Left cardiac atrium (tissue), 4 donors: ENCODE measurements at regions not wholly inside any gene's neighbourhood (a gene's known extent, or its start where the extent isn't known, plus 50 kb on each side); places are given as distances from the start of the nearest gene placed in this dataset.
"Not testable (repeated sequence)": the region's sequence is repeated elsewhere in the genome, so short reads cannot be mapped to it uniquely, and the experiment has no call there.

Experiments used
- ATAC-seq, 2 donors: fragments of 200-7000 bp; cut with Tn5 transposase; one replicate each; pipeline ENCODE4 v1.9.1; 2020; ENCODE audit warnings: mild to moderate bottlenecking in 2 of 2, moderate library complexity in 2 of 2
- DNase-seq: peaks from one replicate; pipeline ENCODE4 v3.0.0-alpha.2; 2020
- intact Hi-C, 2 donors: fragments of 100-400 bp; cut with DNase I; formaldehyde crosslinking; loops; one replicate each; pipeline versions ENCODE4 v1.14.1 to v1.15.1; 2022 to 2023
- donor health status: DM: no; HTN: yes; CAD: no.
- donor health status: DM: no; HTN: yes; CAD: no; lungs with severe emphysema.
- donor health status: DM: yes; HTN: yes; CAD: no.
- donor health status: Dilated cardiomyopathy.

DNA sequence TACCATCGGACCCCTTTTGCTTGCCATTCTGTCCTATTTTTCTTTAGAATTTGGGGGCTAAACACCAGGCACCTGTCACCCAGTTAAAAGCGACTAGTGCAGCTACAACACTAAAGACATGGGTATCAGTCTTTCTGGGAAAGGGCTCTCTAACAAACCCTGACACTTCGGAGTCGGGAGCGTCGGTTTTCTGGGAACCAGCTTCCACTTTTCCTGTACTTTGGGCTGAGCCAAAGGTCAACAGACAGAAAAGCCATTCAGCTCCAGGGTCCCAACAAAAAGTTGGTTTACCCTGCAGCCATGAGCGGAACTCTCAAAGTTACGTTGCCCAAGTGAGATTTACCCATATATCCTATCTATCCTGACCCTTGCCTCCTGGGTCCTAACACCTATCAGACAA lies 337.0 kb upstream of the SLITRK5 start:
- intact Hi-C loops: no loop called here
- ATAC-seq: no peak

DNA sequence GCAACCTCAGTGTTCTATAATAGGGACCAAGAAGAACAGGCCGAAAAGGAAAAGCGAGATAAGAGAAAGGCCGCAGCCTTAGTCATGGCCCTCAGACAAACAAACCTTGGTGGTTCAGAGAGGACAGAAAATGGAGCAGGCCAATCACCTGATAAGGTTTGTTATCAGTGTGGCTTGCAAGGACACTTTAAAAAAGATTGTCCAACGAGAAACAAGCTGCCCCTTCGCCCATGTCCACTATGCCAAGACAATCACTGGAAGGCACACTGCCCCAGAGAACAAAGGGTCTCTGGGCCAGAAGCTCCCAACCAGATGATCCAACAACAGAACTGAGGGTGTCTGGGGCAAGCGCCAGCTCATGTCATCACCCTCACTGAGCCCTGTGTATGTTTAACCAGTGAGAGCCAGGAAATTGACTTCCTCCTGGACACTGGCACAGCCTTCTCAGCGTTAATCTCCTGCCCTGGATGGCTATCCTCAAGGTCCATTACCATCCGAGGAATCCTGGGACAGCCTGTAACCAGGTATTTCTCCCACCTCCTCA lies 334.8 kb upstream of the SLITRK5 start:
- DNase-seq, ATAC-seq, intact Hi-C loops: not testable (repeated sequence)

More for the DNA sequence above, 337.0 kb upstream of the SLITRK5 start:
- no peak for DNase-seq

GRCh38 chr13:87344176-87344575 lies 327.0 kb upstream of the SLITRK5 start:
- intact Hi-C loops: no loop called here
- DNase-seq (no peak), ATAC-seq (no peak)

- no peak for DNase-seq
- intact Hi-C loops: no loop called here
- ATAC-seq: no peak
These were observed 315.7 kb upstream of the SLITRK5 start for GRCh38 chr13:87355451-87355850.

- no peak for ATAC-seq
- intact Hi-C loops: no loop called here
- DNase-seq: no peak
These were observed 314.9 kb upstream of the SLITRK5 start for GRCh38 chr13:87356314-87356713.

GRCh38 chr13:87358319-87358718 lies 312.9 kb upstream of the SLITRK5 start:
- DNase-seq (no peak), ATAC-seq (no peak)
- intact Hi-C loops: no loop called here

DNA sequence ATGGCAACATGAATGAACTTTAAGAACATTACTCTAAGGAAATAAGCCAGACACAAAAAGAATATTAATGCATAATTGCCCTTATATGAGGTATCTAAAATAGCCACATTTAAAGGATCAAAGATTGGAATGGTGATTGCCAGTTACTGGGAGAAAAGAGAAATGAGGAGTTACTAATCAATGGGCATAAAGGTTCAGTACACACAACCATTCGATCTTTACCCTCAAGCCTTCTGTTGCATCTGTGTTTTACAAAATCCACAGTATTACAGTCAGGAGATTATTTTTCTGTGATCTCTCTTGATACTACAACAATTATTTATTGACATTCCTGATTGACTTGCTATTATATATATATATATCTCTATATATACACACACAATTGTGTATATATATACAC lies 310.0 kb upstream of the SLITRK5 start:
- ATAC-seq (no peak), DNase-seq (no peak)
- intact Hi-C loops: no loop called here

GRCh38 chr13:87368639-87369038 lies 302.5 kb upstream of the SLITRK5 start:
- intact Hi-C loops: no loop called here
- ATAC-seq: no peak
- DNase-seq: no peak

DNA sequence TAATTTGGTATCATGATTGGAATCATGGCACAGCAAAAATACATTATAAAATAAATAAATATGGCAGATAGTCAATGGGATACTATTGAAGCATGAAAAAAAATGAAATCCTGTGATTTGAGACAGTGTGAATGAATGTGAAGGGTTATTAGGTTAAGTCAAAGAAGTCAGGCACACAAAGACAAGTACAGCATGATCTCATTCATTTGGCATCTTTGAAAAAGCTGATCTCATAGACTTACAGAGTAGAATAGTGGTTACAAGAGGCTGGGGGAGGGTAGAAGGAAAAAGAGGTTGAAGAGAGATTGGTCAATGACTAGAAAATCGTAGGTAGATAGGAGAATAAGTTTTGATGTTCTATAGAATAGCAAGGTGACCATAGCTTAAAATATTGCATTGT lies 295.1 kb upstream of the SLITRK5 start:
- intact Hi-C loops: no loop called here
- no peak for DNase-seq
- ATAC-seq: no peak

- intact Hi-C loops: no loop called here
- ATAC-seq (no peak), DNase-seq (no peak)
These were observed 287.1 kb upstream of the SLITRK5 start for GRCh38 chr13:87384099-87384498.

GRCh38 chr13:87393358-87393757 lies 277.8 kb upstream of the SLITRK5 start:
- intact Hi-C loops: no loop called here
- ATAC-seq (no peak), DNase-seq (no peak)

DNA sequence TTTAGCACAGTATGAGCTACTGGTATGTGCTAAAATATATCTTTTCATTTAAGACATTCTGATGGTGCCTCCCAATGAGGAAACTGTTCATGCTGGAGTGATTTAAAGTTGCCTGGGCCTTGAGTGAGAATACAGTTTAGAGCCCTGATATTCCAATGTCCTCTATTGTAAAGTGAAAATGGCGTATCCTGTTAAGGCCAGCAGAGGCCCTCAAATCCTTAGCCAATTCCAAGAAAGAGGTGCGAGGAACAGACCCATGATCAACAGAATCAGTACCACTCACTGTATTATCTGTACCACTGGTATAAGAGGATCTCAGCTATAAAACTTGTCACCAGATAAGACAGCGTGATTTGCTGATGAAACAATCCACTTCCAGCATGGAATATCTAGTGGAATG lies 273.1 kb upstream of the SLITRK5 start:
- no peak for DNase-seq
- intact Hi-C loops: no loop called here
- ATAC-seq: no peak

GRCh38 chr13:87403748-87404432 lies 267.3 kb upstream of the SLITRK5 start:
- ATAC-seq (no peak), DNase-seq (no peak)
- intact Hi-C loops: no loop called here

- intact Hi-C loops: no loop called here
- DNase-seq: no peak
- ATAC-seq: no peak
These were observed 244.4 kb upstream of the SLITRK5 start for GRCh38 chr13:87426742-87427141.

DNA sequence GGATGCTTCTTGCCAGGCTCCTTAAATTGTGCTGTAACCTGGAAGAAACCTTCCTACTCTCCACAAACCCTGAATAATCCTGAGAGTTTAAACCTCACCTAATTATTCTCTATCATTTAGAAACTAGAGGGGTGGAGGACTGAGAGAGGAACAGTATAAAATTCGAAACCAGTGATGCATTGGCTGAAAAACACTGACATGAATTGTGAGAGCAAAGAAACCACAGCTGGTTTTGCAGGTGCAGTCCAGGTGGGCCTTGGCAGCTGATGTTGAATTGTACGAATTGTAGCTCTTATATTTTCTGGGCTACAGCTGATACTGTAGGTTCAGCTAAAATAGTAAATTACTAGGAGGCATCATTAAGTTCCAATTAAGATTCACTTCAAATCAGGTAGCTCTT lies 227.0 kb upstream of the SLITRK5 start:
- no peak for ATAC-seq
- intact Hi-C loops: no loop called here
- DNase-seq: no peak

- ATAC-seq (no peak), DNase-seq (no peak)
- intact Hi-C loops: no loop called here
These were observed 218.9 kb upstream of the SLITRK5 start for GRCh38 chr13:87452281-87452680.

DNA sequence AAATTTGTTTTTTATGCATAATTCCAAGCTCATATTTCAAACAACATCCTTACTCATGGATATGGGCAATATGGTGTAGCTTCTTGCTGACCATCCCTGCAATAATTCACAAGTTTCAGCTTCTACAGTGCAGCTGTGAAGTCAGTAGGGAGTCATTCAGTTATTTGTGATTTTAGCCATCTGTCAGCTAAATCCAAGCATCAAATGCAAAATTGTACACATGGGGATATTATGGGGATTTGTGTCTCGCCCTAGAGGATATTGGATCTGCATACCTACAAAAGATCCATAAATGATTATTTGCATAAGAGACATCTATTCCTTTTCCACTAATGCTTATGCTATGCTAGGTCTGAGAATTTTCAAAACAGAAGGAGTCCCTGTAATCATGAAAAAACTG lies 217.9 kb upstream of the SLITRK5 start:
- no peak for ATAC-seq
- intact Hi-C loops: no loop called here
- no peak for DNase-seq

DNA sequence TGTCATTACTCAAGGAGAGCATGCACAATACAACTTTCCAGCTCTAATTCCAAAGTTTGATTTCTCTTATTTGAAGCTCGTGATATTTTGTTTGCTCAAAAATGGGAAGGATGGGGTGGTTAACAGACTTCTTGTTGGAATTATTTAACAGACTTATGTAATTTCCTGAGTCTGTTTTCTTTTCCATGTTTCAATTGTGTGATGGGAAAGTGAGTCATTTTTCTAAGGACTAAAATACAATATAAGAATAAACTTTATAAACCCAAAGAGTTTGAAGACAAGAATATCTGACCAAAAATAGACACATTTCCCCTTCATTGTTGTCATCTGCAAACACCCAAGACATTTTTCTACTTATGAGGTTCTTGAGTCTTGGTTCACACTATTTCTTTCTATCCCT lies 211.8 kb upstream of the SLITRK5 start:
- intact Hi-C loops: no loop called here
- ATAC-seq (no peak), DNase-seq (no peak)

GRCh38 chr13:87497426-87497825 lies 173.7 kb upstream of the SLITRK5 start:
- DNase-seq: no peak
- ATAC-seq: no peak
- intact Hi-C loops: no loop called here

DNA sequence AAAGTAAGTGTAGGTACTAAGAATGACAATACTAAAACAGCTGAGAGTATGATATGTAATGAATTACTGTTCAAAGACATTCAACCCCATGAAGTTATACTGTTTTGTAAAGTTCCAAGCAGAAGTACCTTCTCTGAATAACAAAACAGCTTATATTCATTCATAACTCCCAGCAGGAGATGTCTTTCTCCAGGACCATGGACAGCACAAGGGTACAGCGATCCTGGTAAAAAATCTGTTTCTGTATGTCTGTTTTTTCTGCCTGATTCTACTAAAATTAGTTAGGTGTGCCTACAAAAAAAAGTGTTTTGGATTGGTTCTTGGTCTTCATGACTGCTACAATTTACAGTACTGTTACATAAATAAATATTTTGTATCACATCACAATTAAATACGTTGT lies 172.5 kb upstream of the SLITRK5 start:
- ATAC-seq (no peak), DNase-seq (no peak)
- intact Hi-C loops: no loop called here

DNA sequence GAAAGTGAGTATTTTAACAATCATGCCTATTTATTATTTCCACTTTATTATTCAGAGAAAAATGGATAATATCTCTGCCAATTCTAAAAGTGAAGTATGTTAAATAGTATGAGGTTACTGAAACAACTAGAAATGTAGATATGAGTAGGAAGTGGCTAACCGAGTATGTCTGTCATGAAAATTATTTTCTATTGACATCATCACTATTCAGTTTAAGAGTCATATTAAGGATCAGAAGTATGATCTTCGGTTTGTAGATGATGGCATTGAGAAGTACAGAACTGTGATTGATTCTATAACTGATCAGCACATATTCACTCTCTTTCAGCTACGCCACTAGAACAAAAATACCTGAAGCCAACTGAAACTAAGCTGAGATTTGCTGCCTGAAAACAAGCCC lies 146.4 kb upstream of the SLITRK5 start:
- ATAC-seq (no peak), DNase-seq (no peak)
- intact Hi-C loops: no loop called here

- ATAC-seq: no peak
- intact Hi-C loops: no loop called here
- no peak for DNase-seq
These were observed 137.4 kb upstream of the SLITRK5 start for GRCh38 chr13:87533776-87534175.
